Parathyroid adenoma (tissue), 2 donors: ENCODE measurements at regions not wholly inside any gene's neighbourhood (a gene's known extent, or its start where the extent isn't known, plus 50 kb on each side); places are given as distances from the start of the nearest gene placed in this dataset.
"Not testable (repeated sequence)": the region's sequence is repeated elsewhere in the genome, so short reads cannot be mapped to it uniquely, and the experiment has no call there.

Experiments used
- H2AFZ ChIP-seq: fragments of 300-600 bp; sonication (generic); one replicate; pipeline ENCODE4 v1.7.0; 2017; ENCODE audit warnings: antibody characterized with exemption, mild to moderate bottlenecking
- H3K27ac ChIP-seq: fragments of 300-600 bp; sonication (generic); one replicate; pipeline ENCODE4 v1.7.0; 2017
- H3K27me3 ChIP-seq: fragments of 300-600 bp; sonication (generic); one replicate; pipeline ENCODE4 v1.7.0; 2017; ENCODE audit warnings: low read length; ENCODE audit not compliant: control insufficient read depth, insufficient read depth
- H3K36me3 ChIP-seq: fragments of 300-600 bp; sonication (generic); one replicate; pipeline ENCODE4 v1.7.0; 2017; ENCODE audit warnings: low read length; ENCODE audit not compliant: control insufficient read depth, insufficient read depth
- H3K4me1 ChIP-seq: fragments of 300-600 bp; sonication (generic); one replicate; pipeline ENCODE4 v1.7.0; 2017; ENCODE audit warnings: control low read depth
- H3K4me2 ChIP-seq: fragments of 300-600 bp; sonication (generic); one replicate; pipeline ENCODE4 v1.7.0; 2017; ENCODE audit warnings: low read length
- H3K4me3 ChIP-seq: fragments of 300-600 bp; sonication (generic); one replicate; pipeline ENCODE4 v1.7.0; 2017; ENCODE audit warnings: low read depth, low read length
- H3K79me2 ChIP-seq: fragments of 300-600 bp; sonication (generic); one replicate; pipeline ENCODE4 v1.7.0; 2017; ENCODE audit warnings: control low read depth
- H3K9ac ChIP-seq: fragments of 300-600 bp; sonication (generic); one replicate; pipeline ENCODE4 v1.7.0; 2017; ENCODE audit warnings: mild to moderate bottlenecking
- H3K9me3 ChIP-seq: fragments of 300-600 bp; sonication (generic); one replicate; pipeline ENCODE4 v1.7.0; 2017; ENCODE audit warnings: low read length; ENCODE audit not compliant: control insufficient read depth
- CTCF ChIP-seq: fragments of 300-600 bp; sonication (generic); IDR thresholded peaks from one replicate; pipeline ENCODE4 v1.7.0; 2017; ENCODE audit warnings: antibody characterized with exemption, mild to moderate bottlenecking
- donor health status: primary hyperparathyroidism.

- no peak overlapping the region for H3K4me3 ChIP-seq
- H3K9me3 ChIP-seq: no peaks in the 10 kb centered on the region
- no peak overlapping the region for H2AFZ ChIP-seq
- no peaks in the 10 kb centered on the region for H3K79me2 ChIP-seq
- no peak overlapping the region for H3K9ac ChIP-seq
- no peaks in the 10 kb centered on the region for H3K27me3 ChIP-seq
- H3K4me2 ChIP-seq: no peak overlapping the region
- no peak overlapping the region for H3K27ac ChIP-seq
- no peaks in the 10 kb centered on the region for H3K36me3 ChIP-seq
- no peak for TF ChIP-seq CTCF
- H3K4me1 ChIP-seq: no peaks in the 10 kb centered on the region
Measured at GRCh38 chr5:67858471-67859031, 357.0 kb upstream of the PIK3R1 start.

GRCh38 chr5:67857502-67857901 is 358.1 kb upstream of the PIK3R1 start:
- TF ChIP-seq CTCF: no peak
- H2AFZ ChIP-seq: no peak overlapping the region
- H3K4me1 ChIP-seq: no peaks in the 10 kb centered on the region
- H3K27me3 ChIP-seq: no peaks in the 10 kb centered on the region
- no peaks in the 10 kb centered on the region for H3K36me3 ChIP-seq
- H3K79me2 ChIP-seq: no peaks in the 10 kb centered on the region
- no peak overlapping the region for H3K9ac ChIP-seq
- no peak overlapping the region for H3K4me2 ChIP-seq
- H3K27ac ChIP-seq: no peak overlapping the region
- no peak overlapping the region for H3K4me3 ChIP-seq
- H3K9me3 ChIP-seq: no peaks in the 10 kb centered on the region

- H3K9ac ChIP-seq: no peak overlapping the region
- H3K27me3 ChIP-seq: no peaks in the 10 kb centered on the region
- TF ChIP-seq CTCF: no peak
- no peak overlapping the region for H3K4me2 ChIP-seq
- H2AFZ ChIP-seq: no peak overlapping the region
- H3K27ac ChIP-seq: no peak overlapping the region
- no peak overlapping the region for H3K4me3 ChIP-seq
- H3K4me1 ChIP-seq: no peaks in the 10 kb centered on the region
- H3K79me2 ChIP-seq: no peaks in the 10 kb centered on the region
- H3K36me3 ChIP-seq: no peaks in the 10 kb centered on the region
- H3K9me3 ChIP-seq: no peaks in the 10 kb centered on the region
Measured at GRCh38 chr5:67855523-67855922, 360.0 kb upstream of the PIK3R1 start.

GRCh38 chr5:67850906-67851305 is 364.6 kb upstream of the PIK3R1 start:
- H3K9ac ChIP-seq, H3K36me3 ChIP-seq, H3K4me2 ChIP-seq, H2AFZ ChIP-seq, H3K27ac ChIP-seq, H3K9me3 ChIP-seq, H3K4me1 ChIP-seq, H3K79me2 ChIP-seq, H3K27me3 ChIP-seq, H3K4me3 ChIP-seq: not testable (repeated sequence)

- Histone ChIP-seq H3K9me3 (no peaks in the 10 kb centered on the region), H3K4me3 (no peak overlapping the region), H3K27me3 (no peaks in the 10 kb centered on the region), H3K79me2 (no peaks in the 10 kb centered on the region), H3K27ac (no peak overlapping the region), H2AFZ (no peak overlapping the region), H3K4me2 (no peak overlapping the region), H3K36me3 (no peaks in the 10 kb centered on the region), H3K9ac (no peak overlapping the region), H3K4me1 (no peaks in the 10 kb centered on the region)
- no peak for TF ChIP-seq CTCF
Measured at GRCh38 chr5:67844924-67845323, 370.6 kb upstream of the PIK3R1 start.
